Keratinocyte (primary cell): ENCODE measurements at regions not wholly inside any gene's neighbourhood (a gene's known extent, or its start where the extent isn't known, plus 50 kb on each side); places are given as distances from the start of the nearest gene placed in this dataset.

Experiments
- DNase-seq: peaks from one replicate; pipeline ENCODE4 v3.0.0-alpha.2; 2011; ENCODE audit warnings: low read depth, missing footprints, low spot score
- FAIRE-seq: peaks from 2 replicates; lab custom pipeline; 2011; peaks lifted over from hg19 to GRCh38; lab: Jason Lieb, UNC
- H2AFZ ChIP-seq: 2 replicates; pipeline ENCODE4 v1.6.0; 2012; ENCODE audit warnings: low read length, control low read depth, inconsistent platforms; ENCODE audit not compliant: control insufficient read depth
- H3K27ac ChIP-seq: 2 replicates; pipeline ENCODE4 v1.5.1; 2011; ENCODE audit warnings: low read length; ENCODE audit not compliant: control insufficient read depth, insufficient read depth
- H3K27me3 ChIP-seq: 3 replicates; pipeline ENCODE4 v1.6.0; 2011; ENCODE audit warnings: low read length; ENCODE audit not compliant: control insufficient read depth, insufficient read depth; ENCODE audit errors: extremely low read depth
- H3K36me3 ChIP-seq, 2 experiments: 2 replicates in 1 of 2; 3 replicates in 1 of 2; pipeline ENCODE4 v1.5.1; 2011; ENCODE audit warnings: low read length in 2 of 2, mild to moderate bottlenecking in 1 of 2; ENCODE audit not compliant: control insufficient read depth in 2 of 2, insufficient read depth in 2 of 2; ENCODE audit errors: extremely low read depth in 1 of 2
- H3K4me1 ChIP-seq: 3 replicates; pipeline ENCODE4 v1.5.1; 2011; ENCODE audit warnings: low read length; ENCODE audit not compliant: control insufficient read depth, insufficient read depth; ENCODE audit errors: extremely low read depth
- H3K4me2 ChIP-seq: 3 replicates; pipeline ENCODE4 v1.6.0; 2011; ENCODE audit warnings: low read depth, low read length; ENCODE audit not compliant: control insufficient read depth, insufficient read depth; ENCODE audit errors: extremely low read depth
- H3K4me3 ChIP-seq, 3 experiments: fragments of 200-600 bp in 1 of 3; sonication (generic) in 1 of 3; 2 replicates in 2 of 3; 3 replicates in 1 of 3; pipeline ENCODE4 v1.5.1; 2011 to 2016; ENCODE audit warnings: low read length in 3 of 3, mild to moderate bottlenecking in 3 of 3, control low read depth in 2 of 3, inconsistent platforms in 1 of 3, low read depth in 1 of 3, mixed read lengths in 1 of 3, mixed run types in 1 of 3, moderate library complexity in 1 of 3; ENCODE audit not compliant: control insufficient read depth in 2 of 3, insufficient read depth in 2 of 3; ENCODE audit errors: extremely low read depth in 1 of 3
- H3K79me2 ChIP-seq: 2 replicates; pipeline ENCODE4 v1.6.0; 2012; ENCODE audit warnings: low read length; ENCODE audit not compliant: control insufficient read depth, insufficient read depth
- H3K9ac ChIP-seq: 3 replicates; pipeline ENCODE4 v1.6.0; 2011; ENCODE audit warnings: low read length; ENCODE audit not compliant: control insufficient read depth, insufficient read depth; ENCODE audit errors: extremely low read depth
- H3K9me1 ChIP-seq: 3 replicates; pipeline ENCODE4 v1.6.0; 2011; ENCODE audit warnings: low read length; ENCODE audit not compliant: control insufficient read depth, insufficient read depth; ENCODE audit errors: extremely low read depth
- H3K9me3 ChIP-seq: 2 replicates; pipeline ENCODE4 v1.5.1; 2012; ENCODE audit warnings: low read depth, low read length; ENCODE audit not compliant: control insufficient read depth
- H4K20me1 ChIP-seq: 3 replicates; pipeline ENCODE4 v1.6.0; 2011; ENCODE audit warnings: low read length; ENCODE audit not compliant: control insufficient read depth, insufficient read depth; ENCODE audit errors: extremely low read depth
- CTCF ChIP-seq, 3 experiments: IDR thresholded peaks in 1 of 3; conservative IDR thresholded peaks in 1 of 3; optimal IDR thresholded peaks in 1 of 3; 2 replicates in 2 of 3; 3 replicates in 1 of 3; pipeline versions ENCODE3 to v1.5.1; 2011; ENCODE audit warnings: low read length in 3 of 3, mild to moderate bottlenecking in 3 of 3, moderate library complexity in 2 of 3, control low read depth in 1 of 3, inconsistent platforms in 1 of 3; ENCODE audit not compliant: insufficient read depth in 2 of 3; ENCODE audit errors: extremely low read depth in 1 of 3
- EZH2 ChIP-seq: IDR thresholded peaks from one replicate; pipeline ENCODE4 v1.6.1; 2012; ENCODE audit warnings: inconsistent platforms, mild to moderate bottlenecking, low read length, moderate library complexity
- dilution Hi-C: fragments of 300-500 bp; cut with MboI; formaldehyde crosslinking; loops from one replicate; pipeline ENCODE4 v1.7.0; 2020; ENCODE audit warnings: low sequenced_read_pairs; ENCODE audit not compliant: extremely low pct_ligation_motif_present

GRCh38 chr6:100968949-100969348 lies 87.8 kb upstream of the ASCC3 start:
- no peaks in the 10 kb centered on the region for H3K79me2 ChIP-seq
- no peak overlapping the region for H3K4me3 ChIP-seq
- no peak for FAIRE-seq
- no peak overlapping the region for H3K4me2 ChIP-seq
- no peak overlapping the region for H3K9ac ChIP-seq
- H4K20me1 ChIP-seq: no peaks in the 10 kb centered on the region
- no peaks in the 10 kb centered on the region for H3K27me3 ChIP-seq
- H3K4me1 ChIP-seq: no peaks in the 10 kb centered on the region
- H3K9me3 ChIP-seq: no peaks in the 10 kb centered on the region
- H3K9me1 ChIP-seq: no peaks in the 10 kb centered on the region
- DNase-seq: no peak
- no peaks in the 10 kb centered on the region for H3K36me3 ChIP-seq
- dilution Hi-C loops: no loop called here
- no peak overlapping the region for H2AFZ ChIP-seq
- H3K27ac ChIP-seq: no peak overlapping the region
- TF ChIP-seq EZH2: no peak

- no peak overlapping the region for H3K4me2 ChIP-seq
- no peak for TF ChIP-seq CTCF (optimal IDR thresholded peaks at IDR 0.05 in 1 of 3, IDR thresholded peaks at IDR 0.05 in 1 of 3, conservative IDR thresholded peaks at IDR 0.05 in 1 of 3; ENCODE audit: extremely low read depth in 1 of 3, insufficient read depth in 2 of 3, low read length in 3 of 3)
- TF ChIP-seq EZH2: no peak
- DNase-seq (no peak), FAIRE-seq (no peak)
- H3K9me1 ChIP-seq: no peaks in the 10 kb centered on the region
- dilution Hi-C loops: no loop called here
- no peaks in the 10 kb centered on the region for H3K9me3 ChIP-seq
- no peaks in the 10 kb centered on the region for H3K79me2 ChIP-seq
- no peaks in the 10 kb centered on the region for H3K4me1 ChIP-seq
- H3K4me3 ChIP-seq: no peak overlapping the region
- no peaks in the 10 kb centered on the region for H3K36me3 ChIP-seq
- no peak overlapping the region for H2AFZ ChIP-seq
- no peak overlapping the region for H3K9ac ChIP-seq
- H4K20me1 ChIP-seq: no peaks in the 10 kb centered on the region
- H3K27ac ChIP-seq: no peak overlapping the region
- no peaks in the 10 kb centered on the region for H3K27me3 ChIP-seq
Observed at GRCh38 chr6:100979267-100979666, 98.1 kb upstream of the ASCC3 start.

GRCh38 chr6:100980949-100981348 lies 99.8 kb upstream of the ASCC3 start:
- TF ChIP-seq CTCF (optimal IDR thresholded peaks at IDR 0.05 in 1 of 3, IDR thresholded peaks at IDR 0.05 in 1 of 3, conservative IDR thresholded peaks at IDR 0.05 in 1 of 3; ENCODE audit: extremely low read depth in 1 of 3, insufficient read depth in 2 of 3, low read length in 3 of 3) (no peak), EZH2 (no peak)
- Histone ChIP-seq H3K9me1 (no peaks in the 10 kb centered on the region), H3K9me3 (no peaks in the 10 kb centered on the region), H3K36me3 (no peaks in the 10 kb centered on the region), H3K4me2 (no peak overlapping the region), H3K4me3 (no peak overlapping the region), H3K79me2 (no peaks in the 10 kb centered on the region), H2AFZ (no peak overlapping the region), H3K27ac (no peak overlapping the region), H4K20me1 (no peaks in the 10 kb centered on the region), H3K27me3 (no peaks in the 10 kb centered on the region), H3K9ac (no peak overlapping the region), H3K4me1 (no peaks in the 10 kb centered on the region)
- FAIRE-seq (no peak), DNase-seq (no peak)
- dilution Hi-C loops: no loop called here
